GM12873 (cell line): ENCODE measurements at regions not wholly inside any gene's neighbourhood (a gene's known extent, or its start where the extent isn't known, plus 50 kb on each side); places are given as distances from the start of the nearest gene placed in this dataset.

ENCODE experiments used
- TF ChIP-seq, protein P1 (sequence below): IDR thresholded peaks from 2 replicates; pipeline ENCODE4 v1.5.1; 2012; ENCODE audit warnings: low read depth, mild to moderate bottlenecking, moderate library complexity, low read length, control low read depth; ENCODE audit not compliant: insufficient read depth; ENCODE audit errors: missing control alignments

DNA sequence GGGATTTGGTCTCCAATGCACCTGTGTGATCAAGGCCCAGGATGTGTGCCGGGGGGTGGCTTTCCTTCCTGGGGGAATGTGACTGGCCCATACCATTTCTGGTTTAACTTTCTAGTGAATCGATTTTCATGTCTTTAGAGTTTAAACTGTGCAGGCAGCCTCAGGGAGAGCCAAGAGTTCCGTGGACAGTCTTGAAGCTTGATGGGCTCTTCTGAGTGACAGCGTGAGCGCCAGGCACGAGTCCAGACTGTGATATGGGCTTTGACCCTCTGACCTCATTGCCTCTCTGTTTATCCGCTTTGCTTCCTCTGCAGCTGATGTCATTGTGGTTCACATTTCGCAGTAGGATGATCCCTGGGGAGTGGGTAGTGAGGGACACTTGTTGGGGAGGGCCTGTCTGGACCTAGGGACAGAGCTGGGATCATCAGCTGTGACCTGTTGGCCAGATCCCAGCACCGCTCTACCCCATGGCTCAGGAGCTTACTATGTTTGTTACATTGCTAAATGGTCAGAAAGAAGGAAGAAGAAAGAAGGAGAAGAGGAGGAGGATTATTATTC lies 80.6 kb upstream of the CLDN5 start:
- TF ChIP-seq, protein P1, sequence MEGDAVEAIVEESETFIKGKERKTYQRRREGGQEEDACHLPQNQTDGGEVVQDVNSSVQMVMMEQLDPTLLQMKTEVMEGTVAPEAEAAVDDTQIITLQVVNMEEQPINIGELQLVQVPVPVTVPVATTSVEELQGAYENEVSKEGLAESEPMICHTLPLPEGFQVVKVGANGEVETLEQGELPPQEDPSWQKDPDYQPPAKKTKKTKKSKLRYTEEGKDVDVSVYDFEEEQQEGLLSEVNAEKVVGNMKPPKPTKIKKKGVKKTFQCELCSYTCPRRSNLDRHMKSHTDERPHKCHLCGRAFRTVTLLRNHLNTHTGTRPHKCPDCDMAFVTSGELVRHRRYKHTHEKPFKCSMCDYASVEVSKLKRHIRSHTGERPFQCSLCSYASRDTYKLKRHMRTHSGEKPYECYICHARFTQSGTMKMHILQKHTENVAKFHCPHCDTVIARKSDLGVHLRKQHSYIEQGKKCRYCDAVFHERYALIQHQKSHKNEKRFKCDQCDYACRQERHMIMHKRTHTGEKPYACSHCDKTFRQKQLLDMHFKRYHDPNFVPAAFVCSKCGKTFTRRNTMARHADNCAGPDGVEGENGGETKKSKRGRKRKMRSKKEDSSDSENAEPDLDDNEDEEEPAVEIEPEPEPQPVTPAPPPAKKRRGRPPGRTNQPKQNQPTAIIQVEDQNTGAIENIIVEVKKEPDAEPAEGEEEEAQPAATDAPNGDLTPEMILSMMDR, result no peak

GRCh38 chr22:19605508-19606331 lies 81.5 kb upstream of the CLDN5 start:
- TF ChIP-seq, protein P1, result no peak

DNA sequence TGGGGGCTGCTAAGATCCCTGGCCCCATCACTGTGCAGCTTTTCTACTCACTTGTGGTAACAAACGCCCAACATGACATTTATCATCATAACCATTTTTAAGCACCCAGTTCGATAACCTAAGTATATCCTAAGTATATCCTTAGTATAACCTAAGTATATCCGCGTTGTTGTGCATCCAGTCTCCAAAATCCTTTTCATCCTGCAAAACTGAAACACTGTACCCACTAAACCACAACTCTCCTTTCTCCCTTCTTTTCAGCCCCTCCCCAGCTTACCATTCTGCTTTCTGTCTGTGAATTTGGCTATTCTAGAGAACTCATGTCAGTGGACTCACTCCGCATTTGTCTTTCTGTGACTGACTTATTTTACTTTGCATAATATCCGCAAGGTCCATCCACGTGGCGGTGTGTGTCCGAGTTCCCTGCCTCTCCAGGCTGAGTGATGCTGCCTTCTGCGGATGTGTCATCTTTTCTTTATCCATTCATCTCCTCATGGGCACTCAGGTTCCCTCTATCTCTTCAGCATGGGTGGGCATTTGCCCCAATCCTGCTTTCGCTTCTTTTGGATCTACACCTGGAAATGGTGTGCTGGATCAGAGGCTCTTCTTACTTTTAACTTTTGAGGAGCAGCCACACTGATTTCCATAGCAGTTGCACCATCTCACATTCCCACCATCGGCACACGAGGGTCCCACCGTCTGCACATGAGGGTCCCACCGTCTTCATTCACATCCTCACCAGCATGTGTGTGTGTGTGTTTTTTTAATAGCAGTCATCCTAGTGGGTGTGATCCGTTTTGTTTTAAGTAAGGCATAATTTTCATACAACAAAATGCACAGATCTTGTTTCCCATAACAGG lies 82.4 kb upstream of the CLDN5 start:
- TF ChIP-seq, protein P1, result no peak

DNA sequence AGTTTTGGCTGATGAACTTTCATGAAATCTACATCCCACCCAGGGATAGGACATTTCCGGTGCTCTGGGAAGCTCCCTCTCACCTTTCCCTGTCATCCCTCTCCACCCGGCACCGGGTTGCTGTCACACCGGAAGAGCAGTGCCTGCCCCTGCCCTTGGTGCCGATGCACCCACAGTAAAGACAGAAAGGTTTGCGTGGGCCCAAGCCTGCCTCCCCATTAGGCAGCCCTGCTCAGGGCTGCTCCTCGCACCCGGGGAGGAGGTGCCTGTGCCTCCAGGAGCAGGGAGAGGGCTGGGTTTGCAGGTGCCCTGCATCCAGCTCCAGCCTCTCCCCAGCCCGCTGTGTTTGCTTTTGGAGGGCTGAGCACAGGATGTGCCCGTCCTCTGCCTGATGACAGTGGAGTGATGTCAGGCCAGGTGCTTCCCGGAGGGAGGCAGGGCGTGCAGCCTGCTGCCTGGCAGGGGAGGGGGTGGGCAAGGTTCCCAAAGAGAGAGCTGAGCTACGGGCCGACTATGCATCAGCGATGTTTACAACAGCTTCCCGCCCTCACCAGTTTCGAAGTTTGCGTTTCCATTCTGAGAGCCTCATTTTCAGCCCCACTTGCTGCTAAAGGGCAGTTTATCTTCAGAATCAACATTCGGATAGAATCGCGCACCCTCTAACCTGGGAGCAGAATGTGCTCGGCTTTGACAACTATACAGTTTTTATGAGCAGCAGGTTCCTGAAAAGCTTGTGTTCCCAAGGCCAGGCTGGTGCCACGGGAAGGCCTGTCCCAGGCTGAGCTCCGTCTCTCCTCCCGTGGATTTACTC lies 83.2 kb upstream of the CLDN5 start:
- TF ChIP-seq, protein P1, result no peak

- TF ChIP-seq, protein P1, result no peak
Observed at GRCh38 chr22:19608003-19608690, 83.9 kb upstream of the CLDN5 start.

GRCh38 chr22:19610518-19611253 lies 86.5 kb upstream of the CLDN5 start:
- TF ChIP-seq, protein P1, result no peak
